HEK293T (cell line): ENCODE measurements at regions not wholly inside any gene's neighbourhood (a gene's known extent, or its start where the extent isn't known, plus 50 kb on each side); places are given as distances from the start of the nearest gene placed in this dataset.

Source experiments
- CTCF ChIA-PET: fragments of 350-600 bp; formaldehyde crosslinking; extraction: SDS; loops from one replicate; lab custom pipeline; 2021; ENCODE audit warnings: antibody characterized with exemption, inconsistent platforms; lab: Yijun Ruan, JAX
- POLR2A ChIA-PET: fragments of 350-600 bp; formaldehyde crosslinking; extraction: SDS; loops from one replicate; lab custom pipeline; 2020; ENCODE audit warnings: antibody characterized with exemption, inconsistent platforms; lab: Yijun Ruan, JAX
- DNase-seq: peaks from one replicate; pipeline ENCODE4 v3.0.0; 2012; ENCODE audit warnings: mixed read lengths; ENCODE audit errors: extremely low spot score
- ARNT ChIP-seq: fragments of 450-650 bp; IDR thresholded peaks from 2 replicates; pipeline ENCODE4 v1.6.1; 2017; ENCODE audit warnings: mild to moderate bottlenecking
- BHLHE40 ChIP-seq: fragments of 450-650 bp; IDR thresholded peaks from 2 replicates; pipeline ENCODE4 v1.6.1; 2016; ENCODE audit warnings: mild to moderate bottlenecking, moderate library complexity, borderline replicate concordance
- CTBP1 ChIP-seq: fragments of 450-650 bp; IDR thresholded peaks from 2 replicates; pipeline ENCODE4 v1.6.1; 2016; ENCODE audit warnings: borderline replicate concordance
- ELF4 ChIP-seq: fragments of 450-650 bp; IDR thresholded peaks from 2 replicates; pipeline ENCODE4 v1.6.1; 2017; ENCODE audit warnings: antibody characterized with exemption
- FOXA1 ChIP-seq: fragments of 450-650 bp; IDR thresholded peaks from 2 replicates; pipeline ENCODE4 v1.6.1; 2016; ENCODE audit warnings: mild to moderate bottlenecking
- FOXK2 ChIP-seq: fragments of 450-650 bp; IDR thresholded peaks from 2 replicates; pipeline ENCODE4 v1.6.1; 2016; ENCODE audit warnings: mild to moderate bottlenecking
- FOXM1 ChIP-seq: fragments of 450-650 bp; IDR thresholded peaks from 2 replicates; pipeline ENCODE4 v1.6.1; 2017; ENCODE audit warnings: mild to moderate bottlenecking, borderline replicate concordance
- HDGF ChIP-seq: fragments of 450-650 bp; IDR thresholded peaks from 2 replicates; pipeline ENCODE4 v1.6.1; 2017; ENCODE audit warnings: antibody characterized with exemption, borderline replicate concordance
- L3MBTL2 ChIP-seq: fragments of 450-650 bp; conservative IDR thresholded peaks from 2 replicates; pipeline ENCODE4 v1.6.1; 2016; ENCODE audit warnings: mild to moderate bottlenecking
- LEF1 ChIP-seq: fragments of 450-650 bp; IDR thresholded peaks from 2 replicates; pipeline ENCODE4 v1.6.1; 2017; ENCODE audit warnings: mild to moderate bottlenecking, borderline replicate concordance
- NFRKB ChIP-seq: fragments of 450-650 bp; IDR thresholded peaks from 2 replicates; pipeline ENCODE4 v1.6.1; 2016; ENCODE audit warnings: mild to moderate bottlenecking, moderate library complexity
- SP1 ChIP-seq: fragments of 450-650 bp; IDR thresholded peaks from 2 replicates; pipeline ENCODE4 v1.6.1; 2017
- SUZ12 ChIP-seq: fragments of 450-650 bp; IDR thresholded peaks from 2 replicates; pipeline ENCODE4 v1.6.1; 2016; ENCODE audit warnings: mild to moderate bottlenecking
- TARDBP ChIP-seq: fragments of 450-650 bp; IDR thresholded peaks from 2 replicates; pipeline ENCODE4 v1.6.1; 2016
- ZNF384 ChIP-seq: fragments of 450-650 bp; IDR thresholded peaks from 2 replicates; pipeline ENCODE4 v1.6.1; 2016
- TF ChIP-seq, protein P1 (sequence below): fragments of 450-650 bp; IDR thresholded peaks from 2 replicates; pipeline ENCODE4 v1.6.1; 2016

GRCh38 chr15:37576952-37577351 is 357.5 kb upstream of the TMCO5A start:
- no peak for DNase-seq
- CTCF ChIA-PET: no interaction called here
- POLR2A ChIA-PET: no interaction called here
- no peak for TF ChIP-seq L3MBTL2
- TF ChIP-seq NFRKB: no peak
- TF ChIP-seq FOXK2: no peak
- TF ChIP-seq ARNT: no peak
- TF ChIP-seq FOXM1: no peak
- no peak for TF ChIP-seq FOXA1
- TF ChIP-seq SUZ12: no peak

DNA sequence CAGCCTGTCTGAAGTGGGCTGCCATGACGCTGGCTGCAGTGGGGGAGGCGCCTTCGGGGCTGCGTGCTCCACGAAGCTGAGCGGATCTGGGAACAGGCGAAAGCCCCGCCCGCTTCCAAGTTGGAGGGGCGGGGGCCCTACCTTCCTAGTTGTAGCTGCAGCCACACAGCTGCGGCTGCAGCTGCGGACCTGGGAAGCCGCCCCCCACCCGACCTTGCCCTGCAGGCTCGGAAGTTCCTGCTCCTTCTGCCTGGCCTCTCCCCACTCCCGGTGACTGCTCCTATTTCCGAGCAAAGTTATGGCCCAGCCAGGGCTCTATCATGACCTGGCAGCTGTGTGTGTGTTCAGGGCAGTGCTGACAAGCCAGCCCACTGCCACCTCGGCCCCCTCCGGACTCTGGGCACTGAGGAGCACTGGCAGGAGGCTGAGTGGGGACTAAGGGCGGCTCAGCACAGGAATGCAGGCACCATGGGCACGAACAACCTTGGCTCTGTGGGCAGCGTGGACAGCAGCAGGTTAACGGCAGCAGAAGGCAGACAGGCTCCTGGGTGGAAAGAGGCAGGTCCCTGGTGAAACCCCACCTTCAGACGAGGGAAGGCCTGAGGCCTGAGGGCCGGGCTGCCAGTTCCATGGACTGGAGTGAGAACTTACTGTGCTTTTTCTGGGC is 352.4 kb upstream of the TMCO5A start:
- no peak for DNase-seq
- POLR2A ChIA-PET: no interaction called here
- TF ChIP-seq L3MBTL2: no peak
- CTCF ChIA-PET: no interaction called here

DNA sequence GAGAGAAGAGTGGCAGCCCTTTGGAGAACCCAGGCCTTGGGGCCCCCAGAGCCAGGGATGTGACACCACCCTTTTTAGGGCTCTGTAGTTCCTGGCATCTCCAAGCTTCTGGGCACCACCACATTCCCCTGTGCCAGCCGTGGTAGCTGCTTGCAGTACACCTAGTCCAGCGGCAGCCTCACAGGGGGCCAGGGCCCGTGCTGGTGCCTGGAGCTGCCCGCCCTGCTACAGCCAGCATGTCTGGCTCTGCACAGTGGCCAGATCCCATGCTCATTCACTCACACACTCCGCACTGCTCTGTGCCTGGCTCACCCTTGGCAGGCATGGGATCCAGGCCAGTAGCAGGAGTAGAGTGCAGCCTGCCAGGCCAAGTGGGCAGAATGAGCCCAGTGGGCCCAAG is 351.6 kb upstream of the TMCO5A start:
- DNase-seq: no peak
- TF ChIP-seq ZNF384 (no peak), FOXA1 (no peak), ELF4 (no peak), FOXM1 (no peak), SP1 (no peak), NFRKB (no peak), HDGF (no peak), FOXK2 (no peak), ARNT (no peak), TARDBP (no peak)
- TF ChIP-seq, protein P1, sequence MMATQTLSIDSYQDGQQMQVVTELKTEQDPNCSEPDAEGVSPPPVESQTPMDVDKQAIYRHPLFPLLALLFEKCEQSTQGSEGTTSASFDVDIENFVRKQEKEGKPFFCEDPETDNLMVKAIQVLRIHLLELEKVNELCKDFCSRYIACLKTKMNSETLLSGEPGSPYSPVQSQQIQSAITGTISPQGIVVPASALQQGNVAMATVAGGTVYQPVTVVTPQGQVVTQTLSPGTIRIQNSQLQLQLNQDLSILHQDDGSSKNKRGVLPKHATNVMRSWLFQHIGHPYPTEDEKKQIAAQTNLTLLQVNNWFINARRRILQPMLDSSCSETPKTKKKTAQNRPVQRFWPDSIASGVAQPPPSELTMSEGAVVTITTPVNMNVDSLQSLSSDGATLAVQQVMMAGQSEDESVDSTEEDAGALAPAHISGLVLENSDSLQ: no peak
- POLR2A ChIA-PET: no interaction called here
- CTCF ChIA-PET: no interaction called here

GRCh38 chr15:37586011-37586583 is 348.3 kb upstream of the TMCO5A start:
- CTCF ChIA-PET: no interaction called here
- TF ChIP-seq NFRKB: no peak
- no peak for TF ChIP-seq BHLHE40
- TF ChIP-seq L3MBTL2: no peak
- TF ChIP-seq, protein P1: no peak
- no peak for TF ChIP-seq HDGF
- no peak for TF ChIP-seq ARNT
- POLR2A ChIA-PET: no interaction called here
- no peak for DNase-seq

- CTCF ChIA-PET: no interaction called here
- POLR2A ChIA-PET: interaction anchor here (0.7 kb wide), 1 partner anchor 25 kb away, joined by 4 read pairs; no protein-coding TSS in a partner anchor
- DNase-seq: no peak
- TF ChIP-seq TARDBP (no peak), FOXK2 (no peak), ZNF384 (no peak), ELF4 (no peak), SUZ12 (no peak), HDGF (no peak), ARNT (no peak), L3MBTL2 (no peak), LEF1 (no peak), BHLHE40 (no peak), NFRKB (no peak), SP1 (no peak), FOXA1 (no peak), CTBP1 (no peak), FOXM1 (no peak)
- TF ChIP-seq, protein P1: no peak
These were observed 347.5 kb upstream of the TMCO5A start for GRCh38 chr15:37586976-37587375.

GRCh38 chr15:37594417-37594816 is 340.0 kb upstream of the TMCO5A start:
- TF ChIP-seq, protein P1: no peak
- TF ChIP-seq FOXM1: no peak
- no peak for TF ChIP-seq SUZ12
- no peak for TF ChIP-seq HDGF
- TF ChIP-seq FOXA1: no peak
- no peak for TF ChIP-seq L3MBTL2
- no peak for TF ChIP-seq ZNF384
- no peak for TF ChIP-seq CTBP1
- TF ChIP-seq FOXK2: no peak
- TF ChIP-seq NFRKB: no peak
- TF ChIP-seq ELF4: no peak
- no peak for DNase-seq
- CTCF ChIA-PET: no interaction called here
- POLR2A ChIA-PET: interaction anchor here (1.5 kb wide), 1 partner anchor 8 kb away, joined by 3 read pairs; no protein-coding TSS in a partner anchor
